ENCODE measurements at regions not wholly inside any gene's neighbourhood (a gene's known extent, or its start where the extent isn't known, plus 50 kb on each side); places are given as distances from the start of the nearest gene placed in this dataset.

- TF ChIP-seq CTCF (IDR thresholded peaks at IDR 0.05) (no peak), POLR2A (IDR thresholded peaks at IDR 0.05) (no peak)
Observed at GRCh38 chrX:106249706-106250379, 81.7 kb downstream of the PWWP3B start.

All from body of pancreas (tissue), 4 donors.